ENCODE measurements at regions not wholly inside any gene's neighbourhood (a gene's known extent, or its start where the extent isn't known, plus 50 kb on each side); places are given as distances from the start of the nearest gene placed in this dataset.

- no peaks in the 10 kb centered on the region for H3K4me1 Mint-ChIP-seq
- peaks cover 1 to 3% of the 10 kb centered on the region in 2 donors for H3K27me3 Mint-ChIP-seq
- no peak overlapping the region for H3K27ac Mint-ChIP-seq
- H3K9me3 ChIP-seq (ENCODE audit: low read length), result no peaks in the 10 kb centered on the region
- DNase-seq, result no peak
- H3K27me3 ChIP-seq (ENCODE audit: insufficient read depth, low read length, poor library complexity, severe bottlenecking), result no peaks in the 10 kb centered on the region
- H3K4me3 ChIP-seq (ENCODE audit: low read length), result no peak overlapping the region
- H3K9me3 Mint-ChIP-seq, result peaks cover 0 to 9% (median 6%) of the 10 kb centered on the region in 5 donors
- H3K36me3 Mint-ChIP-seq, result no peaks in the 10 kb centered on the region
- ChIA-PET CTCF (no interaction called here), POLR2A (no interaction called here)
- no peaks in the 10 kb centered on the region for H3K36me3 ChIP-seq (ENCODE audit: insufficient read depth, low read length)
- no peaks in the 10 kb centered on the region for H3K4me1 ChIP-seq (ENCODE audit: insufficient read depth, low read length)
- H3K4me3 Mint-ChIP-seq, result no peak overlapping the region
- no peak overlapping the region for H3K27ac ChIP-seq (ENCODE audit: low read depth, low read length)
Measured at GRCh38 chr2:157075924-157076323, 181.6 kb upstream of the GALNT5 start.

GRCh38 chr2:157076526-157077161 is 180.9 kb upstream of the GALNT5 start:
- POLR2A ChIA-PET, result no interaction called here
- H3K4me1 Mint-ChIP-seq, result no peaks in the 10 kb centered on the region
- H3K4me1 ChIP-seq (ENCODE audit: insufficient read depth, low read length), result no peaks in the 10 kb centered on the region
- no peak overlapping the region for H3K27ac ChIP-seq (ENCODE audit: low read depth, low read length)
- no peak overlapping the region for H3K27ac Mint-ChIP-seq
- H3K9me3 Mint-ChIP-seq, result peaks cover 0 to 6% (median 3%) of the 10 kb centered on the region in 5 donors
- peaks cover 0 to 1% of the 10 kb centered on the region in 2 donors for H3K27me3 Mint-ChIP-seq
- H3K36me3 ChIP-seq (ENCODE audit: insufficient read depth, low read length), result no peaks in the 10 kb centered on the region
- no peaks in the 10 kb centered on the region for H3K36me3 Mint-ChIP-seq
- CTCF ChIA-PET, result no interaction called here
- DNase-seq, result no peak
- no peaks in the 10 kb centered on the region for H3K9me3 ChIP-seq (ENCODE audit: low read length)
- H3K4me3 Mint-ChIP-seq, result no peak overlapping the region
- no peak overlapping the region for H3K4me3 ChIP-seq (ENCODE audit: low read length)
- no peaks in the 10 kb centered on the region for H3K27me3 ChIP-seq (ENCODE audit: insufficient read depth, low read length, poor library complexity, severe bottlenecking)

- no peaks in the 10 kb centered on the region for H3K27me3 ChIP-seq (ENCODE audit: insufficient read depth, low read length, poor library complexity, severe bottlenecking)
- H3K27me3 Mint-ChIP-seq, result peaks cover 0 to 1% of the 10 kb centered on the region in 2 donors
- no peaks in the 10 kb centered on the region for H3K4me1 ChIP-seq (ENCODE audit: insufficient read depth, low read length)
- H3K27ac Mint-ChIP-seq, result no peak overlapping the region
- H3K4me1 Mint-ChIP-seq, result no peaks in the 10 kb centered on the region
- H3K36me3 Mint-ChIP-seq, result no peaks in the 10 kb centered on the region
- ChIA-PET POLR2A (no interaction called here), CTCF (no interaction called here)
- no peaks in the 10 kb centered on the region for H3K9me3 ChIP-seq (ENCODE audit: low read length)
- DNase-seq, result no peak
- no peak overlapping the region for H3K4me3 ChIP-seq (ENCODE audit: low read length)
- H3K9me3 Mint-ChIP-seq, result peaks cover 0 to 3% (median 0%) of the 10 kb centered on the region in 5 donors
- no peak overlapping the region for H3K27ac ChIP-seq (ENCODE audit: low read depth, low read length)
- H3K36me3 ChIP-seq (ENCODE audit: insufficient read depth, low read length), result no peaks in the 10 kb centered on the region
- no peak overlapping the region for H3K4me3 Mint-ChIP-seq
Measured at GRCh38 chr2:157077753-157078350, 179.7 kb upstream of the GALNT5 start.

GRCh38 chr2:157082950-157083349 is 174.6 kb upstream of the GALNT5 start:
- Histone ChIP-seq H3K4me1 (ENCODE audit: insufficient read depth, low read length) (no peaks in the 10 kb centered on the region), H3K36me3 (ENCODE audit: insufficient read depth, low read length) (no peaks in the 10 kb centered on the region), H3K27me3 (ENCODE audit: insufficient read depth, low read length, poor library complexity, severe bottlenecking) (no peaks in the 10 kb centered on the region), H3K4me3 (ENCODE audit: low read length) (no peak overlapping the region), H3K27ac (ENCODE audit: low read depth, low read length) (no peak overlapping the region), H3K9me3 (ENCODE audit: low read length) (no peaks in the 10 kb centered on the region)
- no peaks in the 10 kb centered on the region for H3K4me1 Mint-ChIP-seq
- H3K4me3 Mint-ChIP-seq, result no peak overlapping the region
- no peaks in the 10 kb centered on the region for H3K9me3 Mint-ChIP-seq
- no peak overlapping the region for H3K27ac Mint-ChIP-seq
- peaks cover 0 to 1% of the 10 kb centered on the region in 2 donors for H3K27me3 Mint-ChIP-seq
- no peaks in the 10 kb centered on the region for H3K36me3 Mint-ChIP-seq
- DNase-seq, result no peak
- CTCF ChIA-PET, result no interaction called here
- POLR2A ChIA-PET, result no interaction called here

- no peak for DNase-seq
- CTCF ChIA-PET, result no interaction called here
- Histone ChIP-seq H3K36me3 (ENCODE audit: insufficient read depth, low read length) (no peaks in the 10 kb centered on the region), H3K4me1 (ENCODE audit: insufficient read depth, low read length) (no peaks in the 10 kb centered on the region), H3K4me3 (ENCODE audit: low read length) (no peak overlapping the region), H3K9me3 (ENCODE audit: low read length) (no peaks in the 10 kb centered on the region), H3K27ac (ENCODE audit: low read depth, low read length) (no peak overlapping the region), H3K27me3 (ENCODE audit: insufficient read depth, low read length, poor library complexity, severe bottlenecking) (no peaks in the 10 kb centered on the region)
- POLR2A ChIA-PET, result no interaction called here
- Mint-ChIP-seq H3K36me3 (no peaks in the 10 kb centered on the region), H3K27me3 (peaks cover 0 to 1% of the 10 kb centered on the region in 2 donors), H3K4me3 (no peak overlapping the region), H3K9me3 (no peaks in the 10 kb centered on the region), H3K27ac (no peak overlapping the region), H3K4me1 (no peaks in the 10 kb centered on the region)
Measured at GRCh38 chr2:157085522-157085921, 172.0 kb upstream of the GALNT5 start.

GRCh38 chr2:157087373-157088002 is 170.0 kb upstream of the GALNT5 start:
- POLR2A ChIA-PET, result no interaction called here
- H3K36me3 ChIP-seq (ENCODE audit: insufficient read depth, low read length), result no peaks in the 10 kb centered on the region
- H3K36me3 Mint-ChIP-seq, result no peaks in the 10 kb centered on the region
- no peak overlapping the region for H3K27ac Mint-ChIP-seq
- no peaks in the 10 kb centered on the region for H3K4me1 ChIP-seq (ENCODE audit: insufficient read depth, low read length)
- H3K27ac ChIP-seq (ENCODE audit: low read depth, low read length), result no peak overlapping the region
- CTCF ChIA-PET, result no interaction called here
- H3K4me3 Mint-ChIP-seq, result no peak overlapping the region
- H3K27me3 ChIP-seq (ENCODE audit: insufficient read depth, low read length, poor library complexity, severe bottlenecking), result no peaks in the 10 kb centered on the region
- no peaks in the 10 kb centered on the region for H3K9me3 ChIP-seq (ENCODE audit: low read length)
- no peak for DNase-seq
- H3K4me1 Mint-ChIP-seq, result no peaks in the 10 kb centered on the region
- no peak overlapping the region for H3K4me3 ChIP-seq (ENCODE audit: low read length)
- H3K27me3 Mint-ChIP-seq, result no peaks in the 10 kb centered on the region
- H3K9me3 Mint-ChIP-seq, result no peaks in the 10 kb centered on the region

GRCh38 chr2:157093666-157094065 is 163.8 kb upstream of the GALNT5 start:
- no peaks in the 10 kb centered on the region for H3K9me3 ChIP-seq (ENCODE audit: low read length)
- Mint-ChIP-seq H3K9me3 (peaks cover 0 to 5% (median 0%) of the 10 kb centered on the region in 5 donors), H3K27me3 (no peaks in the 10 kb centered on the region), H3K27ac (no peak overlapping the region), H3K4me3 (no peak overlapping the region), H3K36me3 (no peaks in the 10 kb centered on the region), H3K4me1 (no peaks in the 10 kb centered on the region)
- H3K4me1 ChIP-seq (ENCODE audit: insufficient read depth, low read length), result no peaks in the 10 kb centered on the region
- CTCF ChIA-PET, result no interaction called here
- no peaks in the 10 kb centered on the region for H3K36me3 ChIP-seq (ENCODE audit: insufficient read depth, low read length)
- no peaks in the 10 kb centered on the region for H3K27me3 ChIP-seq (ENCODE audit: insufficient read depth, low read length, poor library complexity, severe bottlenecking)
- H3K4me3 ChIP-seq (ENCODE audit: low read length), result no peak overlapping the region
- no peak overlapping the region for H3K27ac ChIP-seq (ENCODE audit: low read depth, low read length)
- DNase-seq, result no peak
- POLR2A ChIA-PET, result no interaction called here

GRCh38 chr2:157105372-157105771 is 152.1 kb upstream of the GALNT5 start:
- peaks cover 10 to 28% (median 15%) of the 10 kb centered on the region in 5 donors for H3K9me3 Mint-ChIP-seq
- CTCF ChIA-PET, result no interaction called here
- no peak for DNase-seq

More at GRCh38 chr2:157105372-157105771, 152.1 kb upstream of the GALNT5 start:
- H3K27me3 Mint-ChIP-seq, result peaks cover 3 to 11% of the 10 kb centered on the region in 2 donors
- Histone ChIP-seq H3K36me3 (ENCODE audit: insufficient read depth, low read length) (no peaks in the 10 kb centered on the region), H3K9me3 (ENCODE audit: low read length) (no peaks in the 10 kb centered on the region), H3K4me1 (ENCODE audit: insufficient read depth, low read length) (no peaks in the 10 kb centered on the region), H3K4me3 (ENCODE audit: low read length) (no peak overlapping the region), H3K27me3 (ENCODE audit: insufficient read depth, low read length, poor library complexity, severe bottlenecking) (no peaks in the 10 kb centered on the region), H3K27ac (ENCODE audit: low read depth, low read length) (no peak overlapping the region)
- no peaks in the 10 kb centered on the region for H3K36me3 Mint-ChIP-seq
- no peak overlapping the region for H3K4me3 Mint-ChIP-seq
- H3K27ac Mint-ChIP-seq, result no peak overlapping the region
- POLR2A ChIA-PET, result no interaction called here
- H3K4me1 Mint-ChIP-seq, result no peaks in the 10 kb centered on the region
